GM19463 (cell line): ENCODE measurements at regions not wholly inside any gene's neighbourhood (a gene's known extent, or its start where the extent isn't known, plus 50 kb on each side); places are given as distances from the start of the nearest gene placed in this dataset.
A peak's percentile ranks its signal among the peaks of the same experiment; 100 is the strongest.

ENCODE experiments used
- ATAC-seq: cut with Tn5 transposase; IDR thresholded peaks from one replicate; pipeline ENCODE4 v1.9.1; 2021; ENCODE audit warnings: mild to moderate bottlenecking, moderate library complexity; ENCODE audit not compliant: unreplicated experiment

DNA sequence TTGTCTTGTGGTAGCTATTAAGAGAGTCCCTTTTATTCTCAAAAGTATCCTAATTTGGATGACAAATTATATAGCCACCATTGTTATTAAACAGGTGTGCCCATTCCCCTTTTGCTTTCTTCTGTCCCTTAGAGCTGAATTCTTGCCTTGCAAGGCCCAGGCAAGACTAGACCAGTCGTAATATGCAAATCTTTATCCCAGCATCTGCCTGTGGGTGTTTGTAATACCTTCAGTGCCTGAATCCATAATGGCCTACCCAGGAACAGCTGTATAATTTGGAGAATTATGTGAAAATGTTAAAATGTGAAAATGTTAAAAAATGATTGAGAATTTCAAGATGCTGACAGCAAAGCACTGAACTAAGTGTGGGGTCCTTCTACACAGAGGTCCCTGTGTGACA is 403.0 kb upstream of the RBMS3 start:
- no peak for ATAC-seq

DNA sequence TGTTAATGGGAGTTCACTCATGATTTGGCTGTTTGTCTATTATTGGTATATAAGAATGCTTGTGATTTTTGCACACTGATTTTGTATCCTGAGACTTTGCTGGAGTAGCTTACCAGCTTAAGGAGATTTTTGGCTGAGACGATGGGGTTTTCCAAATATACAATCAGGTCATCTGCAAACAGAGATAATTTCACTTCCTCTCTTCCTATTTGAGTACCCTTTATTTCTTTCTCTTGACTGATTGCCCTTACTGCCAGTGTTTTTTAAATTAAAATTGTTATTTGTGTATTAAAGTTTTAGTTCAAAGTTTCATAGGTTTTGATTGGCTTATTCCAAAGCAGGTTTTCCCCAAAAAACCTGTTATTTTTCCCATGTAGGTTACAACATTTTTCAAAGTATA is 390.5 kb upstream of the RBMS3 start:
- ATAC-seq: no peak

DNA sequence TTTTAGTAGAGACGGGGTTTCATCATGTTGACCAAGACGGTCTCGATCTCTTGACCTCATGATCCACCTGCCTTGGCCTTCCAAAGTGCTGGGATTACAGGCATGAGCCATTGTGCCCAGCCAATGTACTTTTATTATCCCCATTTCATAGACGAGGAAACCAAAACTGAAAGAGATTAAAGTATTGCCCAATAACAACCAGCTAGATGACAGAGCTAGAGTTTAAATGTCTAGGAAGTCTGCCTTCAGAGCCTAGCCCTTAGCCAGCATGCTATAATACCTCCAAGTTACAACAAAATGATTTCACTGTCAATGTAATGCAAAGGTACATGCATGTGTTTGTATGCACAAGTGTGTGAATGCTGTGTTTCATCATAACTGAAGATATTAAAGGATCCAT is 389.4 kb upstream of the RBMS3 start:
- ATAC-seq: no peak

DNA sequence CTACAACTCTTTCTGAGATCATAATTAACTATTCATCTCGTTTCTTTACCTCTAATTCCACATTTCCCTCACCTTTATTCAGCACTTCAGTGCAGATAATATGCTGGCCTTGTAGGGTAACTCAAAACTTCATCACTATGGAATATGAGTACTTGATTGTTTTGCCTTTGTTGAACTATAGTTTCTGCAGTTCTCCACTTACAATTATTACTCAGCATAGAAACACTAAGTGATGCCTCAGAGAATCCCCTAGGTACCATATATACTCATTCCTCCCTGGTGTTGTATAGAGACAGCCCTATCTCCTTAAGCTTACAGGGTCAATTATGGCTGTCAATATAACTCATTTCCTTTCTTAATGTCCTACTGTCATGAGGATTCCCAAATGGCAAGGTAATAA is 380.6 kb upstream of the RBMS3 start:
- no peak for ATAC-seq

DNA sequence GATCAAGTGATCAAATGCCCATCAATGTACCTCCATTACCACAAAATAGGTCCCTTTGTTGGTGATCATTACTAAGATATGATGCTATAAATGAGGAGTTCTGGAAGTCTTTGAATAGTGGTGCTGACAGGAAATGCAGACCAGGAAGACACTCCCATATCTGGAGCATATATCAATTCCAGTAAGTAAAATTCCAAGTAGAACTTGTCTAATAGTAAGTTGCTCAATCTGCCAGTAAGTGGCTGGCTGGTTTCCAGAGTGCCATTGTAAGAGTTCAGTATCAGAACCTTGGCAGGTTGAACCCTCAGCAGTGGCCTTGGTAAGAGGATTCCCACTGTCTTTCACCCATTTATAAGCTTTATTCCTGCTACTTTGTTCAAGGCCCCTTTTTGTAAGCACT is 379.9 kb upstream of the RBMS3 start:
- no peak for ATAC-seq

DNA sequence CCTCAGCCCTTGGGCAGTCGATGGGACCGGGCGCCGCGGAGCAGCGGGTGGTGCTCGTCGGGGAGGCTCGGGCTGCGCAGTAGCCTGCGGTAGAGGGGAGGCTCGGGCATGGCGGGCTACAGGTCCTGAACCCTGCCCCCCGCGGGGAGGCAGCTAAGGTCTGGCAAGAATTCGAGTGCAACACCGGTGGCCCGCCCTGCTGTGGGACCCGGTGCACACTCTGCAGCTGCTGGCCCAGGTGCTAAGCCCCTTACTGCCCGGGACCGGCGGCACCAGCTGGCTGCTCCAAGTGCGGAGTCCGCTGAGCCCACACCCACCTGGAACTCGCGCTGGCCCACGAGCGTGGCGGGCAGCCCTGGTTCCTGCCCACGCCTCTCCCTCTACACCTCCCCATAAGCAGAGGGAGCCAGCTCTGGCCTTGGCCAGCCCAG is 377.7 kb upstream of the RBMS3 start:
- no peak for ATAC-seq

DNA sequence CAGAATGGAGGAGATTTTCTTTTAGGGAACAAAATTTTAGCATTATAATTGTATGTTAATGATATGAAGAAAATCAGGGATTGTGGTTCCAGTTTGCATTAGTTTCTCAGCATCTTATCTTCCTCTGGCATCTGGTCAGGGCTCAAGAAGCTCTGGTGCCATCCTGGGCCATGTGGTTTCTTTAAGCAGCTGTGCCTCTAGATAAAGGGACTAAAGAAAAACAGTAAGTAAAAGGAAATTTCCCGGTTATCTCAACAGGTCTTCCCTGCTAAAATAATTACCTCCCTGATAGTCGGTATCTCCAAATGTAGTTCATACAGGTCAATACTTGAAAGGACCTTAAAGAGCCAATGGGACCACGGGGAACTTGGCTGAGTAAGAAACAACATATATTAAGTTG is 375.1 kb upstream of the RBMS3 start:
- no peak for ATAC-seq

DNA sequence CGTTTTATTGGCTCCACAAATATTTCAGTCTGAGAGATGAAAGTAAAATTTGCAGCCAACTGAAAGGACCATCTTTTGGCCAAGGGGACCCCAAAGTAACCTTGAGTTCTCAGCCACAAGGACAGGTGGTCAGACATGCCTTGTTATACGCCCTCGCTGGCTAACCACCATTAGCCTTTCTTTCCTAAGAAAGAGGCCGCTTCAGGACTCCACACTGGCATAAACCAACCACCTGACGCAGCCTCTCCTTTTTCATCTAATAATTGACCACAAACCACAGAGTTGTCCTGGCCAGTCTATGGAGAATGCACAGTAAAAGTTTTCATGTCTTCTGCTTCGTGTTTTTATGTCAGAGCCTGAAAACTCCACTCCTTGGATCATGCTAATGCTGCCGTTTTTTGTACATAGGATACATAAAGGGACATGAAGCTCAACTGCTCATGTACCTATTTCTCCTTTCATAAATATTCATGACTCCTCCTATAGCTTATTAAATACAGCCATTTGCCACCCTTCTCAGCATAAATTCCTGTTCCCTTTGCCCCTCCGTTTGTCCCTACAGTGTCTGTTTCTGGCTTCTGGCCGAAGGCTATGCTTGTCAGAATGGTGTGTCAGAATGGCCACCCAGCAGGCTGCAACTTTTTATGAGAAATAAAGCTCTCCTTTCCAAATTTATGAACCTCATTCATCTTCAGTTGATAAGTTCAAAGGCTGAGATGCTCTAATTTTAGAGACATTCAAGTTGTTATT is 374.1 kb upstream of the RBMS3 start:
- ATAC-seq: no peak

DNA sequence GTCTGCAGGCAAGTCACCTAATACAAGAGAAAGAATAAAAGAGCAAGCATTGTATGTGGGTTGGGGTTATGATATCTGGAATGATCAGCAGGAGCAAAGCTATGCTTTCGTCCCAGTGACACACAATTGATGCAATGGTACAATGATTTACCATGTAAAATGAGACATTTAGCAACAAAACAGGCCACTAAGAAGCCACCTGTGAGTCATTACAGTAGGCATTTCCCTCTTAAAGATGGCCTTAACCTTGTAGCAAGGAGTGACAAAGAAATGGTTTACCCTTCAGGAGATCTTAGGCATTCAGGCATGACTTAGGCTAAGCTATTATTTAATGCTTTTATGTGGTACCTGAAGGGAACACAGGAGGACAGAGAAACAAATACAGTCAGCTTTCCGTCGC is 373.3 kb upstream of the RBMS3 start:
- no peak for ATAC-seq

DNA sequence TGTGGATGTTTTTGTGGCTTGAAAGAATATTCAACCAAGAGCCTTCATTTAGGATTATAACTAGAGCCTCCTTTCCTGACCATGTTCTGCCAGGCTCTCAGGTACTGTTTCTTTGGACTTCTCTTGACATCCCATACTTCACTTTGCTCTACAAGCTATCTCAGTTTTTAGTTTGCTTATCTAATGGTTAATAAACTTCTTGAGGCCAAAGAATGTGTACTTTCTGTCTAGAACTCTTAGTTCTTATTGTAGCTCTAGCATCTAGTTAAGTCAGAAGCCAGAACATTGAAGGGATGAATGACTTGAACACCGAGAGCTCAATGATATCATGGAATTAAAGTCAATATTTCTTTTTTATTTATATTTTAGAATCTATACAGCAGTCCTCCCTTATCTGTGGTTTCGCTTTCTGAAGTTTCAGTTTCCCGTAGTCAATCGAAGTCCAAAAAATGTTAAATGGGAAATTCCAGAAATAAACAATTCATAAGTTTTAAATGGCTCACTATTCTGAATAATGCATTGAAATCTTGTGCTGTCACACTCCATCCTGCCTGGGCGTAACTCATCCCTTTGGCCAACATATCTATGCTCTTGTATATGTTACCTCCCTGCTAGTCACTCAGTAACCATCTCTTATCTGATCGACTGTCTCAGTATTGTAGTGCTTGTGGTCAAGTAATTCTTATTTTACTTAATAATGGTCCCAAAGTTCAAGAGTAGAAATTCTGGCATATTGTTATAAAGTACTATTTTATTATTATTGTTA is 368.6 kb upstream of the RBMS3 start:
- no peak for ATAC-seq

DNA sequence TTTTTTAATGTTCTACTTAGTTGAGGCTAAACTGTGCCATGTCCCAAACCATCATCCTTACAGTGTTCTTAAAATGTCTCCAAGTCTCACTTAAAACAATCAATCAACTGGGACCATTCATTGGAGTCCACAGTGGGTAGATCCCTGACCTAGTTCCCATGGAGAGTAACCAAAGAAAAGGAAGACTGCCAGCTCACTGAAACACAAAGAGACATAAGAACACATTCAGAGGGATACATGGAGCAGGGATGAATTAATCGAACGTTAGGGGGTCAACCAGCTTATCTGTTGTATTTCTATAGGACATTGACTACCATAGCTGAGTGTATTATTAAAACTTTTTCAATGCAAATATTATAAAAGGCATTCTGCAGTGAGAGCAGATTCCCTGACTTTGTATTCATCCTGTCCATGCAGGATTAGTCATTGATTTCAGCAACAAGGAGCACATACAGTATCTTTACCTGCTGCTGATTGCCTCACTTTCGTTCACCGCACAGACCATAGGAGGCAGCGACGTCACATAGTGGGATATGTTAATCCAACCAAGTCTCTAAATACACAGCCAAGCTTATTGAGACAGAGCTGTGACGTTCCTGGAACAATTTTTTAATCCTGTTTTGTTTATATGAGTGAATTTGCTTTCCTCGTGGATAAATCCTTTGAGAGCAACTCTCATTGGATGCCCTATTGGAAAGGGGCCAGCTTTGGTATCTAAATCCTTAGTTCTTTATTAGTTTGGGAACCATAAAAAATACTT is 364.9 kb upstream of the RBMS3 start:
- no peak for ATAC-seq

DNA sequence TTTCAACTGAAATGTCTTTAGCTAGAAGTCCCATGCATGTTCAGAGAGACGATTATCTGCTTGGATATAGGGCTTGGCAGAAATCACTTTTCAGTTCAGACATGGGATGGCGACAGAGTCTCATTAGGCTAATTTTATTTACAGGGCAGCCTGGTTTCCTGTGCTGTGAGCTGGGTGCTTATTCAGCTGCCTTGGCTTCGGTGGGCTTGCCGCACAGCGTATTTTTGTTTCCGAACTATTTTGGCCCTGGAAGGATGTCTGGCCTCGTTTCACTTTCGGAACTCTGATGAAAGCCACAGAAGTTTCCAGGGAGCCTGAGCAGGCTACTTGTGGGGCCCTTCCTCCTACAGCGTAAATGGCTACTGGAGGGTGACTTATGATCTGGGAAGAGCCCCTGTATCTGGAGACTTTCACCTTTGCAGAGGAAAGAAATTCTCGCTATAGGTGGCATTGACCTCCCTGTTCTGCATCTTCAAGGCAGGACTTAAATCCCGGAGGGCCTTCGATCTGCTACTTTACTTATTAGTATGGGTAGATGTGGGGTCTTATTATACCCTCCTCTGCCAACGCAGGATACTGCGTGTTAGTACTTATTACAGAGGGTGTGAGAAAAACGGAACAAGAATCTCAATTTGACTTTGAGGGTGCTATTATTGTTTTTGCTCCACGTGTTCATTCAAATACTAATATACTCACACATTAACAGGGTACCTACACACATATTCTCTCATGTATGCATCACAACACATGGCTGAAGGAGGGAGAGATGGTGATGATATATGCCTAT is 364.0 kb upstream of the RBMS3 start:
- peak; percentile 85 for ATAC-seq

DNA sequence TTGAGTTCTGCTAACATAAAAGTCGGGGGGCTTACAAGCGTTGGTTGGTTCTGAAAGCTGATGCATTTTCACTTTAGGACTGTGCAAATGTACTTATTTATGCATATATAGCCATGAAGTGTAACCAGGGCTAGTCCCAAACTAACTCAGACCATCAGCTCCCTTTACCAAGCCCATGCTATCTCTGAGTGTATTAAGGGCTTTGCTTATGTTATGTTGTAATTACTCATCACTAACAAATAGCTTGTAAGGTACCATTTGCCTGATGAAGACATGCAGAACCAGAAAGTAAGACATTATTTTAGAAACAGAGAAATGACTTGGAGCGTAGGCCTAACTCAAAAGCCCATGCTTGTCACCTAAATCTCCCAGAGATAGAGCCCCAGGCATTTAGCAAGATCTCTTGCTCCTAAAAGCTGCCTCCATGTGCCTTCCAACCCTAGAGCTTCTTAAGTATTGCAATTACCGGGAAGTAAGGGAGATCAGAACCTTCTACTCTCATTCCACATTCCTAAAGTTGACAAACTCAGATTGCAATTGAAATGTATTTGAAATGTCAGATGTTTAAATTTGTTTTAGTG is 362.9 kb upstream of the RBMS3 start:
- no peak for ATAC-seq

DNA sequence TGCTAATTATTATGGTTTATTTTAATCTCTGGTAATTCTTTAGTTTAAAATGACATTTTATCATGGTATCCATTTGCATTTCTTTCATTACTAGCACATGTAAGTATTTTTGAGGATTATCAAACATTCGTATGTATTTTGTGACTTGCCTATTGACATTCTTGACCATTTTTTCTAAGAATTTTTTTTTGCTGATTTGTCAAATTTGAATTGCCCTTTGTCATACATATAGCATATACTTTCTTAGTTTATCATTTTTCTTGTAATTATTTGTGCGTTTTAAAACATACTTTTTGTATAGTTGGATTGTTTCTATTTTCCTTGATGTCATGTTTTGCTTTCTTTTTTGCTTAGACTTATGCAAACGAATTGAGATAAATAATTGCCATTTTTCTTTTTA is 358.5 kb upstream of the RBMS3 start:
- ATAC-seq: no peak

DNA sequence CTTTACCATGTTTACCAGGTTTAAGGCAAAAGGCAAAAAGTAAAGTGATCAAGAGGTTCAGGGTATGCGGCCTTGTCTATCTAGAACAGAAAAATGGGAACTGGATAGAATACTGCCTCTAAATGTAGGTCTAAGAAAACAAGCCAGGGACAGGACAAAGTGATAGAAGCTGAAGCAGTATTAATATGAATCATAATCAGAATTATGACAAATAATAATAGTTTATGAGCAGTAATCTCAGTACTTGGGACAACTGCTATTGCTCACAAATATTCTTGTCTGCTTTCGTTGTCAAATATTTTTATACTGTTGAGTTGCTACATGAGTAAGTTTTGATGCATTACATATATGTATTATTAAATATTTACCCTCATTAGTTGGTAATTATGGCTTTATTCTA is 356.9 kb upstream of the RBMS3 start:
- ATAC-seq: no peak

DNA sequence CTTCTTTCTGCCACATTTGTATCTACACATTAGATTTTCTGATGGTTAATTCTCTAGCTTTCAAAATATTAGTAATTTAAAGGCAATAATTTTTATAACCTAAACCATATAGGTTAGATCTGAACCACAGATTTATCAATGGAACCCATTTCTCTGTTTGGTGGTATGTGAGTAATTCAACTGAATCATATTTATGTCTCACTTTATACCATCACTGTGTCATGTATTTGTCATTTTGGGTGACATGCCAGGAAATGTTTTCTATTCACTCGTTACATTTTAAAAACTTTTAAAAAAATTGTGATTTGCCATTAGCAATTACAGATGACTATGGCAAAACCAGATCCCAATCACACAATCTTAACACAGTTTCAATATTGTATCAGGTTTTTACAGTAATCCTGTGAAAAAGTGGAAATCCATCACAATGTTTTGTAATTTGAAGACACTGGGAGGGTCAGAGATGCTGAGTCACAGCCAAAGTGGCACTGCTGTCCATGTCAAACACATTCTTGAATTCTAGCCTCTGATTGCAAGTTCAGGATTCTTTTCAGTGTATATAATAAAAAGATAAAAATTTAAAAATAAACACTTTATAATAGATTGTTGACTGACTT is 356.0 kb upstream of the RBMS3 start:
- no peak for ATAC-seq

DNA sequence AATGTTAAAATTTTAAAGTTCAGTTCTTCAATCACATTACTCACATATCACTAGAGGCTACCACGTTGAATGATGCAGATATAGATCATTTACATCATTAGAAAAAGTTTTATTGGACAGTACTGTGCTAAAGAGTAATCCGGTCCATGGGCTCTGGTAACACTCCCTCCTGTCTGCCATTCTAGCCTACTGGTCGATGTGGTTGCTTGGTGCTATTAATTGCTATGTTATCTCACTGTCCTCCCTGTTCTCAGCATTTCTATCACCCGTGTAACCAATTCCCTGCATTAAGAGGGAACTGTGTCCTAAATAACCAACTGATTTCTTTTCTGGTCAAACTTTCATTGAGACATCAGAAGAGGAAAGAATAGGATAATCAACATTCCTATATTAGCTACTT is 347.5 kb upstream of the RBMS3 start:
- no peak for ATAC-seq

DNA sequence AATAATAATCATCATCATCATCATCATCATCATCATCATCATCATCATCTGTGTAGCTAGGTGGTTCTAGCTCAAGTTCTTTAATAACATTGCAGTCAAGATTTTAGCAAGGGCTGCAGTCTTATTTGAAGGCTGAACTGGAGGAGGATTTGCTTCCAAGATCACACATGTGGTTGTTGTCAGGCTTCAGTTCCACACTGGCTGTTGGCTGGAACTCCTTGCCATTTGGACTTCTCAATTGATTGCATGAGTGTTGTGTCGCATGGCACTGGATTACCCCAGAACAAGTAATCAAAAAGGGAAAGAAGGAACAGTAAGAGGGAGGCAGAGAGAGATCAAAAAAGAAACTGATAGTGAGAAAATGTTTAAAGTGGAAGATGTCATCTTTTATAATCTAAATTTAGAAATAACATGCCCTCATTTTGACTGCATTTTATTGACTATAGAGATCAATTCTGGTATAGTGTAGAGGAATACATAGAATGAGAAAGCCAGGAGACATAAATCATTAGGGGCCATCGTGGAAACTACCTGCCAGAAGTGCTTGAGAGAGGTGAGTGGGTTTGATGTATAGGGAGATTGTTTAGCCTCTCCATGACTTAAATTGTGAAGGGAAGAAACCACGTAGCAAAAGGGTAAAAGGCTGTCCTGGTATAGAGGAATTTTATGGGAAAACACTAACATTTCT is 346.6 kb upstream of the RBMS3 start:
- no peak for ATAC-seq

DNA sequence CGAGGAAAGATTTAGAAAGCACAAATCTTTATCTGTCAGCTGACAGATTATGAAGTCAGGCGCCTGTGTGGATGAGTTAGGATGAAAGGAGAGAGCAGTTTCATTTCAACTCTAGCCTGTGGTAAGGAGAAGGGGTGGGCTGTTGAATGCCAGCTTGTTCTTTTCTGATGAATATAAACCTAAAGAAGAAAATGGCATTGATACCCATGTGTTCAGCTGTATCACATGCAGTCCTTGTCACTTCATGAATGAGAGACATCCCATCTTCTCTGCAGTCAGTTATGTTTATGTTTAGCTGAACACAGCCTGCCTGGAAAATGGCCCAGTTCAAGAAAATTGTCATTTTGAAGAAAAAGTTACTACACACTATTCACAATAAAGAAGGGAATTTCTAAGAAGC is 345.7 kb upstream of the RBMS3 start:
- ATAC-seq: peak; percentile 37

DNA sequence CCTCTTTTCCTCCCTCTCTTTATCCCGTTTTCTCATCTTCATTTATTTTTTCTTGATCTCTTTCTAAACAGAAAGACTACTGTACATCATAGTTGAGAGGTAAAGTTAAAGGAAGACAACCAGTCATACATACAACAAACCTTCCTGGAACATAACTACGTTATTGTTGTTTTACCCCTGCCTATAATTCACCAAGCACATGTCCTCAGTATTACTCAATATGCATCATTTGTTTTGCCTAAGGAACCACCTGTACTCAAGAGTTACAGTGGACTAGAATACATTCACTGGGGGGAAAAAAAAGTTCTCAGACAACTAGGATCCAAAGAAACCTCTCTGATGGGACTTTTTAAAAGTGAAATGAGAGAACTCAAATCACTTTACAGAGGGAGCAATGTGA is 344.7 kb upstream of the RBMS3 start:
- no peak for ATAC-seq
